IMR-90 (cell line): ENCODE measurements at regions not wholly inside any gene's neighbourhood (a gene's known extent, or its start where the extent isn't known, plus 50 kb on each side); places are given as distances from the start of the nearest gene placed in this dataset.

ENCODE experiments used
- ATAC-seq: fragments of 200-7000 bp; cut with Tn5 transposase; 2 replicates; pipeline ENCODE4 v1.9.1; 2020; ENCODE audit warnings: low read depth, mild to moderate bottlenecking, moderate library complexity
- BruUV-seq: library from RNA; stranded (reverse); fragments of 400-500 nt; replicated peaks from 2 replicates; lab custom pipeline; 2021; lab: Mats Ljungman, UMichigan
- CTCF ChIA-PET: fragments of 300-600 bp; formaldehyde crosslinking; extraction: SDS; loops from one replicate; lab custom pipeline; 2021; ENCODE audit warnings: antibody characterized with exemption; lab: Yijun Ruan, JAX
- POLR2A ChIA-PET: fragments of 300-600 bp; sonication (Branson Sonifier 250); formaldehyde crosslinking; loops from one replicate; lab custom pipeline; 2022; ENCODE audit warnings: antibody characterized with exemption; ENCODE audit not compliant: unreplicated experiment; lab: Charles Lee
- DNase-seq: peaks from one replicate; pipeline ENCODE4 v3.0.0; 2013
- H2AFZ ChIP-seq: replicated peaks from 2 replicates; pipeline ENCODE3; 2013; ENCODE audit warnings: low read length, mild to moderate bottlenecking; ENCODE audit not compliant: poor library complexity
- H2AK5ac ChIP-seq: 2 replicates; pipeline ENCODE4 v1.6.1; 2013; ENCODE audit warnings: low read depth, low read length, inconsistent platforms
- H2AK9ac ChIP-seq: replicated peaks from 2 replicates; pipeline ENCODE3; 2013; ENCODE audit warnings: mild to moderate bottlenecking, low read depth, low read length, moderate library complexity; ENCODE audit not compliant: poor library complexity
- H2BK120ac ChIP-seq: 2 replicates; pipeline ENCODE4 v1.6.1; 2013; ENCODE audit warnings: low read depth, low read length, inconsistent platforms
- H2BK15ac ChIP-seq: 3 replicates; pipeline ENCODE4 v1.6.1; 2013; ENCODE audit warnings: low read depth, low read length, inconsistent platforms
- H2BK20ac ChIP-seq: 2 replicates; pipeline ENCODE4 v1.6.1; 2013; ENCODE audit warnings: low read depth, mild to moderate bottlenecking, inconsistent platforms, low read length, moderate library complexity
- H2BK5ac ChIP-seq: 2 replicates; pipeline ENCODE4 v1.6.1; 2013; ENCODE audit warnings: mild to moderate bottlenecking, low read depth, low read length, inconsistent platforms; ENCODE audit not compliant: poor library complexity, severe bottlenecking
- H3K14ac ChIP-seq: replicated peaks from 2 replicates; pipeline ENCODE4 v1.6.1; 2013; ENCODE audit warnings: low read depth, low read length, inconsistent platforms
- H3K18ac ChIP-seq: 2 replicates; pipeline ENCODE4 v1.6.1; 2013; ENCODE audit warnings: low read depth, low read length, control low read depth
- H3K23ac ChIP-seq: 2 replicates; pipeline ENCODE4 v1.6.1; 2013; ENCODE audit warnings: low read depth, low read length, inconsistent platforms
- H3K27ac ChIP-seq: 2 replicates; pipeline ENCODE4 v1.5.1; 2013; ENCODE audit warnings: mild to moderate bottlenecking, control low read depth, low read length; ENCODE audit not compliant: insufficient read depth
- H3K27me3 ChIP-seq: 2 replicates; pipeline ENCODE4 v1.6.1; 2013; ENCODE audit warnings: low read length; ENCODE audit not compliant: control insufficient read depth, insufficient read depth
- H3K36me3 ChIP-seq: 2 replicates; pipeline ENCODE4 v1.6.1; 2013; ENCODE audit warnings: low read length, mixed read lengths; ENCODE audit not compliant: control insufficient read depth, insufficient read depth
- H3K4ac ChIP-seq: 2 replicates; pipeline ENCODE4 v1.6.1; 2013; ENCODE audit warnings: low read depth, low read length, inconsistent platforms
- H3K4me1 ChIP-seq: 2 replicates; pipeline ENCODE4 v1.6.1; 2013; ENCODE audit warnings: low read length, mixed read lengths; ENCODE audit not compliant: control insufficient read depth, insufficient read depth
- H3K4me2 ChIP-seq: 2 replicates; pipeline ENCODE4 v1.6.1; 2013; ENCODE audit warnings: low read depth, mild to moderate bottlenecking, control low read depth, low read length, moderate library complexity
- H3K4me3 ChIP-seq: 2 replicates; pipeline ENCODE4 v1.5.1; 2013; ENCODE audit warnings: low read depth, mild to moderate bottlenecking, control low read depth, low read length, moderate library complexity; ENCODE audit not compliant: insufficient read depth
- H3K56ac ChIP-seq: 2 replicates; pipeline ENCODE4 v1.6.1; 2013; ENCODE audit warnings: low read length, inconsistent platforms; ENCODE audit not compliant: insufficient read depth; ENCODE audit errors: extremely low read depth
- H3K79me1 ChIP-seq, 2 experiments: 2 replicates each; pipeline ENCODE4 v1.6.1; 2013; ENCODE audit warnings: low read length in 2 of 2, inconsistent platforms in 1 of 2, low read depth in 1 of 2
- H3K9ac ChIP-seq: 2 replicates; pipeline ENCODE4 v1.6.1; 2013; ENCODE audit warnings: low read depth, low read length, control low read depth
- H3K9me1 ChIP-seq: 2 replicates; pipeline ENCODE4 v1.6.1; 2013; ENCODE audit warnings: low read length, inconsistent platforms; ENCODE audit not compliant: insufficient read depth
- H3K9me3 ChIP-seq: 2 replicates; pipeline ENCODE4 v1.6.1; 2013; ENCODE audit warnings: low read length; ENCODE audit not compliant: control insufficient read depth, insufficient read depth
- H4K20me1 ChIP-seq: 2 replicates; pipeline ENCODE4 v1.6.1; 2013; ENCODE audit warnings: low read length, inconsistent platforms; ENCODE audit not compliant: insufficient read depth
- H4K5ac ChIP-seq: 2 replicates; pipeline ENCODE4 v1.6.1; 2013; ENCODE audit warnings: mild to moderate bottlenecking, low read depth, low read length, control low read depth
- H4K8ac ChIP-seq, 2 experiments: 2 replicates each; pipeline ENCODE4 v1.6.1; 2013; ENCODE audit warnings: low read depth in 2 of 2, low read length in 2 of 2, control low read depth in 1 of 2, inconsistent platforms in 1 of 2
- H4K91ac ChIP-seq: 2 replicates; pipeline ENCODE4 v1.6.1; 2013; ENCODE audit warnings: low read depth, low read length, inconsistent platforms; ENCODE audit not compliant: insufficient read depth
- BHLHE40 ChIP-seq: fragments of 150-350 bp; IDR thresholded peaks from 2 replicates; pipeline ENCODE4 v1.6.1; 2016; ENCODE audit warnings: mild to moderate bottlenecking, low read depth, low read length
- CHD1 ChIP-seq: IDR thresholded peaks from 2 replicates; pipeline ENCODE4 v1.6.1; 2012; ENCODE audit warnings: low read depth, low read length, improper control_type of control experiment
- FOS ChIP-seq: fragments of 150-350 bp; IDR thresholded peaks from 2 replicates; pipeline ENCODE4 v1.6.1; 2016; ENCODE audit warnings: low read depth, low read length
- MAZ ChIP-seq: IDR thresholded peaks from 2 replicates; pipeline ENCODE4 v1.6.1; 2012; ENCODE audit warnings: low read depth, mild to moderate bottlenecking, low read length, improper control_type of control experiment, moderate library complexity, borderline replicate concordance
- MXI1 ChIP-seq: IDR thresholded peaks from 2 replicates; pipeline ENCODE4 v1.6.1; 2012; ENCODE audit warnings: low read depth, mild to moderate bottlenecking, low read length, moderate library complexity, borderline replicate concordance
- NFE2L2 ChIP-seq: fragments of 150-350 bp; IDR thresholded peaks from 2 replicates; pipeline ENCODE4 v1.6.1; 2016; ENCODE audit warnings: low read depth, mild to moderate bottlenecking, low read length
- POLR2A ChIP-seq: IDR thresholded peaks from 2 replicates; pipeline ENCODE4 v1.6.1; 2012; ENCODE audit warnings: mild to moderate bottlenecking, low read depth, low read length
- RCOR1 ChIP-seq: IDR thresholded peaks from 2 replicates; pipeline ENCODE4 v1.6.1; 2012; ENCODE audit warnings: mild to moderate bottlenecking, low read length, improper control_type of control experiment; ENCODE audit not compliant: insufficient replicate concordance
- SMC3 ChIP-seq: fragments of 150-350 bp; IDR thresholded peaks from 2 replicates; pipeline ENCODE4 v1.6.1; 2016; ENCODE audit warnings: low read depth, mild to moderate bottlenecking, antibody characterized with exemption, low read length, moderate library complexity
- WGBS, 2 experiments: methylation state at CpG; one replicate each; pipeline versions ENCODE4 v1.1.5 to v1.1.7; 2013; ENCODE audit warnings: missing lambda C conversion rate in 2 of 2; ENCODE audit not compliant: insufficient read length in 1 of 2; ENCODE audit errors: extremely low coverage in 2 of 2; 5-methylcytosine and 5-hydroxymethylcytosine counted together
- dilution Hi-C: fragments of 300-500 bp; cut with HindIII; formaldehyde crosslinking; loops from one replicate; pipeline ENCODE4 v1.14.3; 2018; ENCODE audit warnings: low sequenced_read_pairs; ENCODE audit not compliant: unreplicated experiment
- in situ Hi-C: fragments of 300-500 bp; cut with MboI; formaldehyde crosslinking; loops from 3 replicates; pipeline ENCODE4 v1.14.3; 2019; ENCODE audit warnings: low sequenced_read_pairs, inconsistent platforms, mixed read lengths
- intact Hi-C: fragments of 100-400 bp; cut with micrococcal nuclease; formaldehyde crosslinking; loops from 2 replicates; pipeline ENCODE4 v1.10.0; 2022
- TF ChIP-seq, protein P1 (sequence below): conservative IDR thresholded peaks from 2 replicates; pipeline ENCODE4 v1.5.1; 2012; ENCODE audit warnings: mild to moderate bottlenecking, low read depth, low read length, improper control_type of control experiment
- TF ChIP-seq, protein P2 (sequence below): fragments of 150-350 bp; IDR thresholded peaks from 2 replicates; pipeline ENCODE4 v1.6.1; 2016; ENCODE audit warnings: low read depth, mild to moderate bottlenecking, low read length, moderate library complexity, borderline replicate concordance
- TF ChIP-seq, protein P3 (sequence below): fragments of 150-350 bp; IDR thresholded peaks from 2 replicates; pipeline ENCODE4 v1.6.1; 2017; ENCODE audit warnings: mild to moderate bottlenecking, antibody characterized with exemption, low read length, low read depth

DNA sequence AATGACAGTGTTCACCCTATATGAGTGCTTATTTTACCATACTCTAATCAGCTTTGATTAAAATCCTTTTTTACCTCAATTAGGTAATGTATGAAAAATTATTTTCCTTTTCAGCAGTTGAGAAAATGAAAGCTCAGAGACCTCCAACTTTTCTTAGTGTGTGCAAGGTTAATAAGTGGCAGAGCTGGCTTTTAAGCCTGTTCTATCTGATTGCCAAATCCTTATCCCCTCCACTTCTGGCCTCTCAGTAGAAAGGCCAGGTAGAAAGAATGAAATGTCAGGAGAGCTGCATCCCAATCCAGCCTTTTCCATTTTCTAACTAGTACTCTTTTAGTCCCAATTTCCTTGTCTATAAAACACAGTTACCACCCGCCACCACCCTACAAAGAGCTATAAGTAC is 67.6 kb upstream of the LCLAT1 start:
- POLR2A ChIA-PET, result no interaction called here
- Histone ChIP-seq H4K8ac (no peak overlapping the region), H3K9ac (no peak overlapping the region), H3K4me1 (peaks cover under 1% of the 10 kb centered on the region; the same call in 1 of the 2 replicates), H4K5ac (no peak overlapping the region), H3K9me3 (no peaks in the 10 kb centered on the region), H3K4me3 (no peak overlapping the region), H2BK120ac (no peak overlapping the region), H4K20me1 (no peaks in the 10 kb centered on the region), H2BK20ac (no peak overlapping the region), H2AK9ac (no peak overlapping the region), H3K27ac (no peak overlapping the region), H2BK15ac (no peak overlapping the region), H3K18ac (no peak overlapping the region), H2AFZ (no peak overlapping the region), H3K4me2 (no peak overlapping the region), H3K14ac (no peak overlapping the region), H3K36me3 (no peaks in the 10 kb centered on the region), H3K56ac (no peak overlapping the region), H3K27me3 (peaks cover 2% of the 10 kb centered on the region; the same call in 1 of the 2 replicates), H3K4ac (no peak overlapping the region), H2AK5ac (no peak overlapping the region), H3K79me1 (peaks cover 0 to under 1% of the 10 kb centered on the region in 2 experiments; a peak in 1 of 4 replicates), H2BK5ac (no peak overlapping the region), H3K23ac (no peak overlapping the region), H4K91ac (no peak overlapping the region), H3K9me1 (peaks cover 4% of the 10 kb centered on the region)
- no peak for DNase-seq
- WGBS, 2 experiments, result no CpG with 5 or more reads among the region's 1 CpG
- no TSS peak for BruUV-seq
- dilution Hi-C loops, result no loop called here
- intact Hi-C loops, result no loop called here
- CTCF ChIA-PET, result no interaction called here
- TF ChIP-seq, protein P1, sequence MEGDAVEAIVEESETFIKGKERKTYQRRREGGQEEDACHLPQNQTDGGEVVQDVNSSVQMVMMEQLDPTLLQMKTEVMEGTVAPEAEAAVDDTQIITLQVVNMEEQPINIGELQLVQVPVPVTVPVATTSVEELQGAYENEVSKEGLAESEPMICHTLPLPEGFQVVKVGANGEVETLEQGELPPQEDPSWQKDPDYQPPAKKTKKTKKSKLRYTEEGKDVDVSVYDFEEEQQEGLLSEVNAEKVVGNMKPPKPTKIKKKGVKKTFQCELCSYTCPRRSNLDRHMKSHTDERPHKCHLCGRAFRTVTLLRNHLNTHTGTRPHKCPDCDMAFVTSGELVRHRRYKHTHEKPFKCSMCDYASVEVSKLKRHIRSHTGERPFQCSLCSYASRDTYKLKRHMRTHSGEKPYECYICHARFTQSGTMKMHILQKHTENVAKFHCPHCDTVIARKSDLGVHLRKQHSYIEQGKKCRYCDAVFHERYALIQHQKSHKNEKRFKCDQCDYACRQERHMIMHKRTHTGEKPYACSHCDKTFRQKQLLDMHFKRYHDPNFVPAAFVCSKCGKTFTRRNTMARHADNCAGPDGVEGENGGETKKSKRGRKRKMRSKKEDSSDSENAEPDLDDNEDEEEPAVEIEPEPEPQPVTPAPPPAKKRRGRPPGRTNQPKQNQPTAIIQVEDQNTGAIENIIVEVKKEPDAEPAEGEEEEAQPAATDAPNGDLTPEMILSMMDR, result no peak
- no peak for TF ChIP-seq MAZ
- no peak for TF ChIP-seq POLR2A
- TF ChIP-seq, protein P2, sequence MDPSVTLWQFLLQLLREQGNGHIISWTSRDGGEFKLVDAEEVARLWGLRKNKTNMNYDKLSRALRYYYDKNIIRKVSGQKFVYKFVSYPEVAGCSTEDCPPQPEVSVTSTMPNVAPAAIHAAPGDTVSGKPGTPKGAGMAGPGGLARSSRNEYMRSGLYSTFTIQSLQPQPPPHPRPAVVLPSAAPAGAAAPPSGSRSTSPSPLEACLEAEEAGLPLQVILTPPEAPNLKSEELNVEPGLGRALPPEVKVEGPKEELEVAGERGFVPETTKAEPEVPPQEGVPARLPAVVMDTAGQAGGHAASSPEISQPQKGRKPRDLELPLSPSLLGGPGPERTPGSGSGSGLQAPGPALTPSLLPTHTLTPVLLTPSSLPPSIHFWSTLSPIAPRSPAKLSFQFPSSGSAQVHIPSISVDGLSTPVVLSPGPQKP, result no peak
- TF ChIP-seq, protein P3, sequence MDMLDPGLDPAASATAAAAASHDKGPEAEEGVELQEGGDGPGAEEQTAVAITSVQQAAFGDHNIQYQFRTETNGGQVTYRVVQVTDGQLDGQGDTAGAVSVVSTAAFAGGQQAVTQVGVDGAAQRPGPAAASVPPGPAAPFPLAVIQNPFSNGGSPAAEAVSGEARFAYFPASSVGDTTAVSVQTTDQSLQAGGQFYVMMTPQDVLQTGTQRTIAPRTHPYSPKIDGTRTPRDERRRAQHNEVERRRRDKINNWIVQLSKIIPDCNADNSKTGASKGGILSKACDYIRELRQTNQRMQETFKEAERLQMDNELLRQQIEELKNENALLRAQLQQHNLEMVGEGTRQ, result no peak
- no peak for TF ChIP-seq NFE2L2
- TF ChIP-seq RCOR1, result no peak
- no peak for TF ChIP-seq MXI1
- TF ChIP-seq SMC3, result no peak
- no peak for TF ChIP-seq CHD1
- TF ChIP-seq FOS, result no peak
- TF ChIP-seq BHLHE40, result no peak
- no peak for ATAC-seq
- in situ Hi-C loops, result no loop called here
